PC-9 (cell line): ENCODE measurements at regions not wholly inside any gene's neighbourhood (a gene's known extent, or its start where the extent isn't known, plus 50 kb on each side); places are given as distances from the start of the nearest gene placed in this dataset.

ENCODE experiments used
- BruUV-seq: library from RNA; stranded (reverse); fragments of 400-500 nt; replicated peaks from 2 replicates; lab custom pipeline; 2021; lab: Mats Ljungman, UMichigan
- CTCF ChIA-PET: fragments of 300-600 bp; sonication (Branson Sonifier 250); formaldehyde crosslinking; loops from one replicate; lab custom pipeline; 2022; ENCODE audit warnings: antibody characterized with exemption; lab: Charles Lee
- POLR2A ChIA-PET: fragments of 300-600 bp; sonication (Branson Sonifier 250); formaldehyde crosslinking; loops from one replicate; lab custom pipeline; 2022; ENCODE audit warnings: antibody characterized with exemption; ENCODE audit not compliant: unreplicated experiment; lab: Charles Lee
- DNase-seq, 2 experiments: peaks; one replicate each; pipeline versions ENCODE4 v3.0.0 to v3.0.0-alpha.2; 2015 to 2022; ENCODE audit warnings: mixed read lengths in 1 of 2
- H2AFZ ChIP-seq: fragments of 200-600 bp; sonication (generic); 2 replicates; pipeline ENCODE4 v1.8.1; 2017; ENCODE audit warnings: antibody characterized with exemption
- H3F3A ChIP-seq: fragments of 200-600 bp; sonication (generic); 2 replicates; pipeline ENCODE4 v1.8.1; 2017; ENCODE audit warnings: antibody characterized with exemption, mild to moderate bottlenecking, low read depth; ENCODE audit not compliant: insufficient read depth
- H3K27ac ChIP-seq: fragments of 200-600 bp; sonication (generic); 2 replicates; pipeline ENCODE4 v1.6.1; 2016; ENCODE audit warnings: mixed run types
- H3K27me3 ChIP-seq: fragments of 200-600 bp; sonication (generic); 2 replicates; pipeline ENCODE4 v1.6.1; 2016; ENCODE audit warnings: low read depth, mixed run types; ENCODE audit not compliant: insufficient read depth
- H3K36me3 ChIP-seq: fragments of 200-600 bp; sonication (generic); 2 replicates; pipeline ENCODE4 v1.6.1; 2016; ENCODE audit warnings: low read depth, mixed run types
- H3K4me1 ChIP-seq: fragments of 200-600 bp; sonication (generic); replicated peaks from 2 replicates; pipeline ENCODE4 v1.6.1; 2016; ENCODE audit warnings: mixed run types; ENCODE audit not compliant: insufficient read depth
- H3K4me2 ChIP-seq: fragments of 200-600 bp; sonication (generic); 2 replicates; pipeline ENCODE4 v1.6.1; 2017; ENCODE audit warnings: mixed run types
- H3K4me3 ChIP-seq: fragments of 200-600 bp; sonication (generic); 2 replicates; pipeline ENCODE4 v1.6.1; 2016; ENCODE audit warnings: mixed run types
- H3K79me2 ChIP-seq: fragments of 200-600 bp; sonication (generic); 2 replicates; pipeline ENCODE4 v1.6.1; 2017; ENCODE audit warnings: low read depth, mixed run types
- H3K9me2 ChIP-seq: fragments of 200-600 bp; sonication (generic); 2 replicates; pipeline ENCODE4 v1.8.1; 2017; ENCODE audit warnings: mild to moderate bottlenecking; ENCODE audit not compliant: insufficient read depth
- H3K9me3 ChIP-seq: fragments of 200-600 bp; sonication (generic); 2 replicates; pipeline ENCODE4 v1.8.1; 2016; ENCODE audit warnings: low read depth; ENCODE audit not compliant: insufficient read depth
- H4K20me1 ChIP-seq: fragments of 200-600 bp; sonication (generic); 2 replicates; pipeline ENCODE4 v1.8.1; 2017; ENCODE audit not compliant: insufficient read depth
- CTCF ChIP-seq: fragments of 200-600 bp; sonication (generic); conservative IDR thresholded peaks from 2 replicates; pipeline ENCODE4 v1.6.1; 2017; ENCODE audit warnings: mixed run types, antibody characterized with exemption, mild to moderate bottlenecking, moderate library complexity
- EZH2 ChIP-seq: fragments of 200-600 bp; sonication (generic); IDR thresholded peaks from 2 replicates; pipeline ENCODE4 v1.8.0; 2017; ENCODE audit warnings: antibody characterized with exemption, low read depth
- intact Hi-C: fragments of 100-400 bp; cut with micrococcal nuclease; formaldehyde crosslinking; loops from one replicate; pipeline ENCODE4 v1.10.0; 2022; ENCODE audit not compliant: unreplicated experiment

- Histone ChIP-seq H3K9me2 (no peaks in the 10 kb centered on the region), H2AFZ (no peak overlapping the region), H3K4me2 (no peak overlapping the region), H4K20me1 (no peaks in the 10 kb centered on the region), H3K27ac (no peak overlapping the region), H3K4me3 (no peak overlapping the region), H3K9me3 (no peaks in the 10 kb centered on the region), H3K27me3 (no peaks in the 10 kb centered on the region), H3K36me3 (no peaks in the 10 kb centered on the region), H3F3A (no peaks in the 10 kb centered on the region), H3K79me2 (no peaks in the 10 kb centered on the region), H3K4me1 (no peaks in the 10 kb centered on the region)
- BruUV-seq, result no TSS peak
- CTCF ChIA-PET, result no interaction called here
- no peak for DNase-seq
- intact Hi-C loops, result no loop called here
- POLR2A ChIA-PET, result no interaction called here
- TF ChIP-seq CTCF (no peak), EZH2 (no peak)
Observed at GRCh38 chr6:102832021-102832420, 1438.5 kb downstream of the GRIK2 start.

GRCh38 chr6:102820098-102820497 is 1426.6 kb downstream of the GRIK2 start:
- BruUV-seq, result no TSS peak
- no peaks in the 10 kb centered on the region for H4K20me1 ChIP-seq
- H3K4me3 ChIP-seq, result no peak overlapping the region
- DNase-seq, result no peak
- ChIA-PET POLR2A (no interaction called here), CTCF (no interaction called here)
- no peak overlapping the region for H3K4me2 ChIP-seq
- no peaks in the 10 kb centered on the region for H3K27me3 ChIP-seq
- intact Hi-C loops, result no loop called here
- no peak overlapping the region for H3K27ac ChIP-seq
- 0 out of 2 replicates have a peak, but pooled peaks cover 5% of the 10 kb centered on the region for H3K9me2 ChIP-seq
- TF ChIP-seq CTCF (no peak), EZH2 (no peak)
- H3K79me2 ChIP-seq, result no peaks in the 10 kb centered on the region
- no peaks in the 10 kb centered on the region for H3K4me1 ChIP-seq
- no peaks in the 10 kb centered on the region for H3K36me3 ChIP-seq
- H3F3A ChIP-seq, result no peaks in the 10 kb centered on the region
- no peaks in the 10 kb centered on the region for H3K9me3 ChIP-seq
- H2AFZ ChIP-seq, result no peak overlapping the region

GRCh38 chr6:102815207-102815606 is 1421.7 kb downstream of the GRIK2 start:
- POLR2A ChIA-PET, result no interaction called here
- H3K9me2 ChIP-seq, result 0 out of 2 replicates have a peak, but pooled peaks cover 5% of the 10 kb centered on the region
- DNase-seq, result no peak
- no peaks in the 10 kb centered on the region for H4K20me1 ChIP-seq
- H3F3A ChIP-seq, result no peaks in the 10 kb centered on the region
- H3K9me3 ChIP-seq, result no peaks in the 10 kb centered on the region
- no peaks in the 10 kb centered on the region for H3K4me1 ChIP-seq
- intact Hi-C loops, result no loop called here
- H2AFZ ChIP-seq, result no peak overlapping the region
- H3K4me2 ChIP-seq, result no peak overlapping the region
- no peaks in the 10 kb centered on the region for H3K27me3 ChIP-seq
- H3K27ac ChIP-seq, result no peak overlapping the region
- CTCF ChIA-PET, result no interaction called here
- H3K36me3 ChIP-seq, result no peaks in the 10 kb centered on the region
- H3K4me3 ChIP-seq, result no peak overlapping the region
- no peaks in the 10 kb centered on the region for H3K79me2 ChIP-seq
- no TSS peak for BruUV-seq
- no peak for TF ChIP-seq EZH2
- no peak for TF ChIP-seq CTCF
